ENCODE measurements at regions not wholly inside any gene's neighbourhood (a gene's known extent, or its start where the extent isn't known, plus 50 kb on each side); places are given as distances from the start of the nearest gene placed in this dataset.
A peak's percentile ranks its signal among the peaks of the same experiment; 100 is the strongest.

DNA sequence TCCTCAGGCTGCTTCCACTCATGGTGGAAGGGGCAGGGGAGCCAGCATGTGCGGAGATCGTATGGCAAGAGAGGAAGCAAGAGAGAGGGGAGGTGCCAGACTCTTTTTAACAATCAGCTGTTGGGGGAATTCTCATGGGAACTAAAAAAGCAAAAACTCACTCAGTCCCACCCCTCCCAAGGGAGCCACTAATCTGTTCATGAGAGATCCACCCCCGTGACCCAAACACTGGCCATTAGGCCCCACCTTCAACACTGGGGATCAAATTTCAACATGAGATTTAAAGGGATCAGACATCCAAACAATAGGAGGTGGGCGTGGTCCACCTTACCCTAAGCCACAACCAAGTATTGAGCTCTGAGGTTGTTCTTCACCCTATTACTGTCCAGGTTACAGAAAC is 375.1 kb downstream of the GRIN2B start:
- no peaks in the 10 kb centered on the region for H3K4me1 Mint-ChIP-seq
- H3K4me3 Mint-ChIP-seq = no peak overlapping the region
- DNase-seq (no peak), ATAC-seq (no peak)
- H3K36me3 Mint-ChIP-seq = no peaks in the 10 kb centered on the region
- CTCF ChIA-PET = no interaction called here
- no peaks in the 10 kb centered on the region for H3K9me3 Mint-ChIP-seq (ENCODE audit: low read depth)
- peaks cover 2% of the 10 kb centered on the region for H3K27me3 Mint-ChIP-seq
- H3K27ac Mint-ChIP-seq = no peak overlapping the region

DNA sequence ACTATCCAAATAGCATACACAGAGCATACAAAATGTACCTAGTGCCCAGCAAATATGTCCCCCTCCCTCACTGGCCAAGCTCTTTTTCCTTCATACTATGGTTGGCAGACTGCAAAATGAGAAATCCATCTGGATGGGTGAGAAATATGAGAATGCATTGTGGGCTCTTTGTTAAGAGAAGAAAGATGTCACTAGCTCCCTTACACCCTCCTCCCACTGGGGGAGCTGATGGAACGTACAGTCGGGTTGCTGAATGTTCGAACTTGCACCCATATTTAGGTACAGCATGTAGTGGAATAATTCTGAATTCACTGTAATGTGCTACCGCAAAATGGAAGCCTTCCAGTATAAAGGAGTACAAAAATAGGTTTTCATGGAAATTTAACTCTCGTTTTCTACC is 377.4 kb downstream of the GRIN2B start:
- Mint-ChIP-seq H3K4me1 (no peaks in the 10 kb centered on the region), H3K9me3 (ENCODE audit: low read depth) (no peaks in the 10 kb centered on the region), H3K36me3 (no peaks in the 10 kb centered on the region), H3K27me3 (peaks cover 3% of the 10 kb centered on the region), H3K4me3 (no peak overlapping the region), H3K27ac (no peak overlapping the region)
- CTCF ChIA-PET = no interaction called here
- DNase-seq (no peak), ATAC-seq (no peak)

- Mint-ChIP-seq H3K4me1 (no peaks in the 10 kb centered on the region), H3K4me3 (no peak overlapping the region)
- CTCF ChIA-PET = no interaction called here
Observed at GRCh38 chr12:13602172-13602571, 379.2 kb downstream of the GRIN2B start.

GRCh38 chr12:13599176-13599575 is 382.2 kb downstream of the GRIN2B start:
- no peak for DNase-seq
- H3K4me1 Mint-ChIP-seq = no peaks in the 10 kb centered on the region
- ATAC-seq = no peak
- no peaks in the 10 kb centered on the region for H3K36me3 Mint-ChIP-seq
- H3K4me3 Mint-ChIP-seq = no peak overlapping the region
- H3K27ac Mint-ChIP-seq = no peak overlapping the region
- CTCF ChIA-PET = no interaction called here
- H3K27me3 Mint-ChIP-seq = peaks cover 3% of the 10 kb centered on the region
- H3K9me3 Mint-ChIP-seq (ENCODE audit: low read depth) = no peaks in the 10 kb centered on the region

More at GRCh38 chr12:13602172-13602571, 379.2 kb downstream of the GRIN2B start:
- Mint-ChIP-seq H3K27me3 (peaks cover 3% of the 10 kb centered on the region), H3K36me3 (no peaks in the 10 kb centered on the region), H3K9me3 (ENCODE audit: low read depth) (no peaks in the 10 kb centered on the region), H3K27ac (no peak overlapping the region)
- ATAC-seq = no peak
- DNase-seq = no peak

DNA sequence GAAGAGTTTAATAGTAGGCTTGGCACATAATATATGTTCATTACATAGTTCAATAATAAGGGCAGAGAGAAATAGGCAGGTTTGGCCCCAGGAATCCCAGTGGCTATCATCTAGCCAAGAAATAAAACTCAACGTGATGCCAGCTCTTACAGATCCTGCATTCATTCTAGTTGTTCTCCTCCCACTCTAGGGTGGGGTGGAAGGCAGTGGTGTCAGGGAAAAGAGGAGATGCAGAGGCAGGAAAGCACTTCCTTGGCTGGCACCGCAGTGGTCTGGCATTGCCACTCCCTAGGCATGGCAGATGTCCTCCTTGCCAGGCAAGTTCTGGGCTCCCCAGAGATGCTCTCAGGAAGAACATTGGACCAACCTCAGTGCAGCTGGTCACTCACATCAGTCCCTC is 383.6 kb downstream of the GRIN2B start:
- Mint-ChIP-seq H3K27me3 (peaks cover 3% of the 10 kb centered on the region), H3K4me1 (no peaks in the 10 kb centered on the region), H3K36me3 (no peaks in the 10 kb centered on the region), H3K27ac (no peak overlapping the region), H3K4me3 (no peak overlapping the region), H3K9me3 (ENCODE audit: low read depth) (no peaks in the 10 kb centered on the region)
- DNase-seq (no peak), ATAC-seq (no peak)
- CTCF ChIA-PET = no interaction called here

DNA sequence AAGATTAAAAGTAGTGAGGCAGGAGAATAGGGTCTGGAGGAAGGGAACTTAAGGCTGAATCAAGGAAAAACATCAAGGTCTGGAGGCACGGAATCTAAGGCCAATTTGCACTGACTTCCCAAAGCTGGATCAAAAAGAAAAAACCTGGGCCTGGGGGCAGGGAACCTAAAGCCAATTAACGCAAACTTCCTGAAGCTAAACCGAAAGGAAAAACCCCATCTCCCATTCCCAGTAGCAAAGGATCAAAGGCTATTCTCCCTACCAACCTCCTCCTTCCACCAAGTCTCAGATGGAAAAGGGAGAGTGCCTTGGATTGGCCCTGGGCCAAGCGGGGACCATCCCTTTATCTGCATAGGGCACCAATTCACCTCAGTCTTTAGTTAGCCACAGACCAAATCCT is 384.2 kb downstream of the GRIN2B start:
- Mint-ChIP-seq H3K9me3 (ENCODE audit: low read depth) (no peaks in the 10 kb centered on the region), H3K27me3 (peaks cover 3% of the 10 kb centered on the region), H3K36me3 (no peaks in the 10 kb centered on the region), H3K4me1 (peaks cover 5% of the 10 kb centered on the region), H3K4me3 (no peak overlapping the region), H3K27ac (no peak overlapping the region)
- no peak for DNase-seq
- no peak for ATAC-seq
- CTCF ChIA-PET = no interaction called here

DNA sequence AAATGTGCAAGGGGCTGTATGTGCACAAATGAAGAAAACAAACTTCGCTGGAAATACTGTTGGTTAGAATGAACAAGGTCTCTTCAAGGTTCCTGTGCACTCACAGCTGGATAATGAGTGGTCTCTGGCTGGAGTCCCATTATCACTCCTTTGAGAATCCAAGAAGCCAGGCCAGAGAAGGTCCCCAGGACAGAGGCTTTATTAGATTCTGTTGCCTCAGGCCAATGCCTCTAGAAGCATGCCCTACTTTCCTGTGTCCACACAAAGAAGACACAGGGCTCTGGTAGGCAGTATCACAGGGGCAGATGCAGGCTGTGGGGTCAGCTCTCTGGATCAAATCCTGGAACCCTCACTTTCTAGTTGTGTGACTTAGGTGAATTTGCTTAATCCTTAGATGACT is 384.7 kb downstream of the GRIN2B start:
- ATAC-seq (no peak), DNase-seq (no peak)
- Mint-ChIP-seq H3K27me3 (peaks cover 3% of the 10 kb centered on the region), H3K27ac (no peak overlapping the region), H3K4me3 (no peak overlapping the region), H3K9me3 (ENCODE audit: low read depth) (no peaks in the 10 kb centered on the region), H3K4me1 (peaks cover 10% of the 10 kb centered on the region), H3K36me3 (no peaks in the 10 kb centered on the region)
- CTCF ChIA-PET = no interaction called here

GRCh38 chr12:13595536-13596443 is 385.6 kb downstream of the GRIN2B start:
- CTCF ChIA-PET = no interaction called here
- H3K9me3 Mint-ChIP-seq (ENCODE audit: low read depth) = no peaks in the 10 kb centered on the region
- peaks cover 12% of the 10 kb centered on the region for H3K4me1 Mint-ChIP-seq
- H3K36me3 Mint-ChIP-seq = no peaks in the 10 kb centered on the region
- no peak overlapping the region for H3K4me3 Mint-ChIP-seq
- no peak for DNase-seq
- H3K27ac Mint-ChIP-seq = no peak overlapping the region
- ATAC-seq = no peak
- H3K27me3 Mint-ChIP-seq = no peaks in the 10 kb centered on the region

- no peak for ATAC-seq
- Mint-ChIP-seq H3K4me3 (no peak overlapping the region), H3K27me3 (peaks cover 2% of the 10 kb centered on the region), H3K4me1 (peaks cover 12% of the 10 kb centered on the region), H3K27ac (no peak overlapping the region), H3K36me3 (no peaks in the 10 kb centered on the region), H3K9me3 (ENCODE audit: low read depth) (no peaks in the 10 kb centered on the region)
- CTCF ChIA-PET = no interaction called here
- DNase-seq = no peak
Observed at GRCh38 chr12:13594731-13595514, 386.5 kb downstream of the GRIN2B start.

- H3K36me3 Mint-ChIP-seq = no peaks in the 10 kb centered on the region
Observed at GRCh38 chr12:13592063-13592942, 389.1 kb downstream of the GRIN2B start.

GRCh38 chr12:13591488-13591887 is 389.9 kb downstream of the GRIN2B start:
- H3K4me1 Mint-ChIP-seq = peaks cover 15% of the 10 kb centered on the region
- no peak overlapping the region for H3K27ac Mint-ChIP-seq
- ATAC-seq (no peak), DNase-seq (no peak)
- H3K9me3 Mint-ChIP-seq (ENCODE audit: low read depth) = no peaks in the 10 kb centered on the region
- H3K27me3 Mint-ChIP-seq = peaks cover 2% of the 10 kb centered on the region
- no peak overlapping the region for H3K4me3 Mint-ChIP-seq
- no peaks in the 10 kb centered on the region for H3K36me3 Mint-ChIP-seq
- CTCF ChIA-PET = interaction anchor here (0.6 kb wide), 1 partner anchor 30 kb away, joined by 5 read pairs; no protein-coding TSS in a partner anchor

More at GRCh38 chr12:13592063-13592942, 389.1 kb downstream of the GRIN2B start:
- peak overlapping the region; percentile 9 for H3K27ac Mint-ChIP-seq
- peaks cover 2% of the 10 kb centered on the region for H3K27me3 Mint-ChIP-seq
- DNase-seq (no peak), ATAC-seq (peak; percentile 39)
- CTCF ChIA-PET = interaction anchor here (0.6 kb wide), 1 partner anchor 29 kb away, joined by 5 read pairs; no protein-coding TSS in a partner anchor
- H3K4me3 Mint-ChIP-seq = no peak overlapping the region
- H3K9me3 Mint-ChIP-seq (ENCODE audit: low read depth) = no peaks in the 10 kb centered on the region
- peaks cover 15% of the 10 kb centered on the region for H3K4me1 Mint-ChIP-seq

DNA sequence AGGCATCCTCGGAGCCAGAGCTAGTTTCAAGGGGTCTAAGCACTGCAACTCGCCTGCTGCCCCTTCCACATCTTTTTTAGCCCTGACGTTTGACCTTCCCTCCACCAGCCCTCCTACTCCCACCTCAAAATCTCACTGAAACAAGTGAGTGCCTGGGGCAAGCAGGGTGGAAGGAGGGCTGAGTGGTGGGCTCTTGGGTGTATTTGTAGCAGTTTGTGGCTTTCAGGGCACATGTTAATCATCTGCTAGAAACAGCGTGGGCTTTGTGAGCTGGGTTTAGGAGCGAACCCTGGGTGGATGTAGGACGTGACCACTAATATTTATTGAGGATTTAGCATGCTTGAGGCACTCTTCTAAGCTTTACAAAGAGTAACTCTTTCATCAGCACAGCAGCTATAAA is 390.3 kb downstream of the GRIN2B start:
- no peak overlapping the region for H3K27ac Mint-ChIP-seq
- no peaks in the 10 kb centered on the region for H3K36me3 Mint-ChIP-seq
- no peak overlapping the region for H3K4me3 Mint-ChIP-seq
- no peak for DNase-seq
- no peak for ATAC-seq
- no peaks in the 10 kb centered on the region for H3K9me3 Mint-ChIP-seq (ENCODE audit: low read depth)
- H3K4me1 Mint-ChIP-seq = peaks cover 15% of the 10 kb centered on the region
- CTCF ChIA-PET = no interaction called here
- H3K27me3 Mint-ChIP-seq = peaks cover 2% of the 10 kb centered on the region

DNA sequence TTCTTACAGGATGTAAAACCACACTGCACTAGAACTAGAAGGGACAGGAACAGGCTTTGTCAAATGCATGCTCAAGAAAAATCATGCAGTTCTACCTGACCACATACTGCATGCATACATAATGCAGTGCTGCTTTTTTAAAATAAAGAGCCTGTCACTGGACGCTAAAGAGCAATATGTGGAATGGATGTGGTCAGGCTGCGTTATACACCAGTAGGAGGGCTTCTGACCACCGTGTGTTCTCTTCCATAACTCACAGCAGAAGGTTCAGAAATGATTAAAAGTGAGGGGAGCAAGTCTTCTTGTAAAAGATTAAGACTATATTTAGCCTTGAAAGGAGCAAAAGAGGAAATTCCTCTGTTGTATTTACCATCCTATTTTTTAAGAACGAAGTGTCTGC is 392.0 kb downstream of the EMP1 start:
- Mint-ChIP-seq H3K9me3 (ENCODE audit: low read depth) (no peaks in the 10 kb centered on the region), H3K27me3 (peaks cover 2% of the 10 kb centered on the region), H3K4me3 (no peak overlapping the region), H3K36me3 (no peaks in the 10 kb centered on the region), H3K27ac (no peak overlapping the region), H3K4me1 (peaks cover 15% of the 10 kb centered on the region)
- DNase-seq (no peak), ATAC-seq (no peak)
- CTCF ChIA-PET = no interaction called here
